IPS-18a (cell line): ENCODE measurements at regions not wholly inside any gene's neighbourhood (a gene's known extent, or its start where the extent isn't known, plus 50 kb on each side); places are given as distances from the start of the nearest gene placed in this dataset.

Experiments
- H3K27ac ChIP-seq: one replicate; pipeline ENCODE4 v1.5.1; 2013; ENCODE audit warnings: low read length
- H3K27me3 ChIP-seq: one replicate; pipeline ENCODE4 v1.6.1; 2013; ENCODE audit warnings: mild to moderate bottlenecking, low read length; ENCODE audit not compliant: control insufficient read depth, insufficient read depth
- H3K36me3 ChIP-seq: one replicate; pipeline ENCODE4 v1.6.1; 2013; ENCODE audit warnings: low read depth, low read length; ENCODE audit not compliant: control insufficient read depth
- H3K4me1 ChIP-seq: one replicate; pipeline ENCODE4 v1.6.1; 2013; ENCODE audit warnings: low read depth, low read length; ENCODE audit not compliant: control insufficient read depth
- H3K4me3 ChIP-seq: one replicate; pipeline ENCODE4 v1.5.1; 2013; ENCODE audit warnings: low read length
- H3K9ac ChIP-seq: one replicate; pipeline ENCODE4 v1.6.1; 2013; ENCODE audit warnings: mild to moderate bottlenecking, low read length, moderate library complexity
- H3K9me3 ChIP-seq: one replicate; pipeline ENCODE4 v1.6.1; 2013; ENCODE audit warnings: low read depth, low read length; ENCODE audit not compliant: control insufficient read depth

- no peaks in the 10 kb centered on the region for H3K27me3 ChIP-seq
Measured at GRCh38 chr10:62721687-62722086, 82.8 kb upstream of the ADO start.

DNA sequence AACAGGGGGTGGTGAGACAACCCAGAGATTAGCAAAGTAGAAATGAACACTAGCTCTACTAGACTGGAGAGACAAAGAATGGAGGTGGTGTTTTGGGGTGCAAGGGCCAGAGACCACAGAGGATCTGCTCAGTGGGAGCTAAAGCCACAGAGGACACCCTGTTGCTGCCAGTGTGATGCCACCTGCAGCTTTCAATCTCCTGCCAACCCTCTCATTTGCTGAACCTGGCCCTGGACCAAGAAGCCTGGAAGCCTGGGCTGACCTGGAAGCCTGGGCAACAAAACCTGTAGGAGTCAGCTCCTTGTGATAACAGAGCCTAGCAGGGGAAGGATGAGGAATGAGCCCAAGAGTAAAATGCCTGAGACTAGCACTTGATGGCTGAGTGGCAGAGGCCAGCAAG is 81.1 kb upstream of the ADO start:
- Histone ChIP-seq H3K9ac (no peak overlapping the region), H3K4me3 (no peak overlapping the region), H3K4me1 (no peaks in the 10 kb centered on the region), H3K27ac (no peak overlapping the region), H3K27me3 (no peaks in the 10 kb centered on the region), H3K36me3 (no peaks in the 10 kb centered on the region), H3K9me3 (no peaks in the 10 kb centered on the region)

More at GRCh38 chr10:62721687-62722086, 82.8 kb upstream of the ADO start:
- no peaks in the 10 kb centered on the region for H3K36me3 ChIP-seq
- H3K9me3 ChIP-seq: no peaks in the 10 kb centered on the region
- H3K4me3 ChIP-seq: no peak overlapping the region
- no peak overlapping the region for H3K9ac ChIP-seq
- no peaks in the 10 kb centered on the region for H3K4me1 ChIP-seq
- no peak overlapping the region for H3K27ac ChIP-seq

DNA sequence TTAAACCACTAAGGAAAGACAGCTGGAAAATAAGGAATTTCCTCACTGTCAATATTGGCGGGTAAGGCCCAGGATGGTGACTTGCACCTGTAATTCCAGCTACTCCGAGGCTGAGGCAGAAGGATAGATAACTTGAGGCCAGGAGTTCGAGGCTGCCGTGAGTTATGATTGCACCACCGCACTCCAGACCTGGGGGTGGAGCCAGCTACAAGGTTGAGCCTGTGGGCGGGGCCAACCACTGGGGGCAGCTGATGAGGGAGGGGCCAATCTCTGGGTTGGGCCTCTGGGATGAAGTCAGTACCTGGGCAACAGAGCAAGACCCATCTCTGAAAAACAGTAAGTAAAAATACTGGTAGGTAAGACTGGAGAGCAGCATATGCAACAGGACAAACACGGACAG is 80.1 kb upstream of the ADO start:
- no peaks in the 10 kb centered on the region for H3K36me3 ChIP-seq
- H3K4me1 ChIP-seq: no peaks in the 10 kb centered on the region
- H3K27ac ChIP-seq: no peak overlapping the region
- no peaks in the 10 kb centered on the region for H3K27me3 ChIP-seq
- H3K4me3 ChIP-seq: no peak overlapping the region
- no peaks in the 10 kb centered on the region for H3K9me3 ChIP-seq
- no peak overlapping the region for H3K9ac ChIP-seq

GRCh38 chr10:62726142-62726541 is 78.4 kb upstream of the ADO start:
- H3K4me1 ChIP-seq: no peaks in the 10 kb centered on the region
- no peaks in the 10 kb centered on the region for H3K27me3 ChIP-seq

DNA sequence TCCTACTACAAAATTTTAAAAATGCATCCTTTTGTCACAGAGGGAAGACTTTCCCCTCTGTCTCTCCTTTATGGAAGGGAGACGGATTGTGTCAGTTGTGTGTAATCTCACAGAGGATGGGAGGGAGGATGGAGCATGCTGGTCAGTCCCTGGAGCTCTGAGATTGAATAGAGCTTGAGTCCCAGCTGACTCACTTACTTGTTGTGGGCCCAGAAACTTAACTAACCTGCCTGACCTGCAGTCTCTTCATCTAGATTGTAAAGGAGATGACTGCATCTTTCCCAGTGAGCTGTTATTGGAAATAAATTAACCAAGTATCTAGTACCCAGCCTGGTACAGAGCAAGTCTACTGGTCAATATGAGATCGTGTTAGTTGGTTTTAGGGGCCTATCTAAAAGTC is 77.9 kb upstream of the ADO start:
- no peak overlapping the region for H3K4me3 ChIP-seq
- no peaks in the 10 kb centered on the region for H3K9me3 ChIP-seq
- H3K27ac ChIP-seq: no peak overlapping the region
- no peaks in the 10 kb centered on the region for H3K4me1 ChIP-seq
- H3K36me3 ChIP-seq: no peaks in the 10 kb centered on the region
- H3K27me3 ChIP-seq: no peaks in the 10 kb centered on the region
- H3K9ac ChIP-seq: no peak overlapping the region

More at GRCh38 chr10:62726142-62726541, 78.4 kb upstream of the ADO start:
- no peak overlapping the region for H3K9ac ChIP-seq
- H3K27ac ChIP-seq: no peak overlapping the region
- no peaks in the 10 kb centered on the region for H3K9me3 ChIP-seq
- no peak overlapping the region for H3K4me3 ChIP-seq
- H3K36me3 ChIP-seq: no peaks in the 10 kb centered on the region

DNA sequence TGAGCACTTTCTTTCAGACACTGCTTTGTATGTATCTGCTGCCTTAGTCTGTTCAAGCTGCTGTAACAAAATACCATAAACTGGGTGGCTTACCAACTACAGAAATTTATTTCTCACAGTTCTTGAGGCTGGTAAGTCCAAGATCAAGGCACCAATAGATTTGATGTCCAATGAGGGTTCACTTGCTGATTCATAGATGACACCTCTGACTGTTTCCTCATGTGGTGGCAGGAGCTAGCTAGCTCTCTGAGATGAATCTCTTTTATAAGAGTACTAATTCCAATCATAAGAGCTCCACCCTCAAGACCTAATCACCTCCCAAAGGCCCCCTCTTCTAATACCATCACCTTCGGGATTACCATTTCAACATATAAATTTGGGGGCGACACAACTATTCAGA is 76.6 kb upstream of the ADO start:
- Histone ChIP-seq H3K27me3 (no peaks in the 10 kb centered on the region), H3K36me3 (no peaks in the 10 kb centered on the region), H3K4me1 (no peaks in the 10 kb centered on the region), H3K27ac (no peak overlapping the region), H3K9ac (no peak overlapping the region), H3K4me3 (no peak overlapping the region), H3K9me3 (no peaks in the 10 kb centered on the region)

GRCh38 chr10:62728479-62728878 is 76.0 kb upstream of the ADO start:
- Histone ChIP-seq H3K9me3 (no peaks in the 10 kb centered on the region), H3K4me3 (no peak overlapping the region), H3K9ac (no peak overlapping the region), H3K4me1 (no peaks in the 10 kb centered on the region), H3K27me3 (no peaks in the 10 kb centered on the region), H3K36me3 (no peaks in the 10 kb centered on the region), H3K27ac (no peak overlapping the region)

DNA sequence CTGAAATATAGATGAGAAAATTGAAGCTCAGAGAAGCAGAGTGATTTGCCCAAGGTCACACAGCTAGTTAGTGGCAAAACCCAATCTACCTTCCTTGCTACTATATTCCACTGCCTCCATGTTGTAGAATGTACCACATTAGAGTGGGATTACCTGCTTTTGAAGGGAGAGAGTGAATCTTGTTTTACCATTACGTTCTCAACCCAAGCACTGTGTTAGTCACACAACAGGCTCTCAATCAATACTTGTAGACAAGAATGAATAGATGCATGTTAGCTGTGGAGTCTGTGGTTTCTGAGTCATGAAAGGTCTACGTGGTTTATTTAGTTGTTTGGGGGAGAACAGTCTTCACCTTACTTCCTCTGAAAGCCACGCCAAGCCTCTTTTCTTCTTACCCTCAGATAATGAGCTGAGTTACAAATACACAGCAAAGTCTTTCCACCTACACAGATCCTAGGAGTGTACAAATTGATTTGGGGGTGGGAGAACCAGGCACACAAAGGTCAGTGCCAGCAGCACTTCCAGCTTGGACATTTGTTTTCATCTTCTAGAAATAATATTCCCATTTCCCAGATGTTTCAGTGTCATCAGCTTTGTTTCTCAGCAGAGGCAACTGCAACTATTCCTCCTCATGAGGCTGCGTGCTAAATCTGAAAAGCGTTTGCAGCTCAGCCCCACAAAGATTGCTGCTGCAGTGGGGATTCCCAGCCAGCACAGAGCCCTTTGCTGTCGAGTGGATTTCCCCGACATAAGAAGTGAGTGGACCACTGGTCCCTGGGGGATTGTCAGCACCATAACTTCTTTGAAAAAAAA is 71.5 kb upstream of the ADO start:
- H3K9ac ChIP-seq: no peak overlapping the region
- no peaks in the 10 kb centered on the region for H3K4me1 ChIP-seq
- H3K27me3 ChIP-seq: no peaks in the 10 kb centered on the region
- H3K27ac ChIP-seq: no peak overlapping the region
- no peaks in the 10 kb centered on the region for H3K36me3 ChIP-seq
- no peak overlapping the region for H3K4me3 ChIP-seq
- H3K9me3 ChIP-seq: no peaks in the 10 kb centered on the region

GRCh38 chr10:62733654-62734293 is 70.7 kb upstream of the ADO start:
- Histone ChIP-seq H3K4me1 (no peaks in the 10 kb centered on the region), H3K27ac (no peak overlapping the region), H3K9me3 (no peaks in the 10 kb centered on the region), H3K4me3 (no peak overlapping the region), H3K27me3 (no peaks in the 10 kb centered on the region), H3K36me3 (no peaks in the 10 kb centered on the region), H3K9ac (no peak overlapping the region)

DNA sequence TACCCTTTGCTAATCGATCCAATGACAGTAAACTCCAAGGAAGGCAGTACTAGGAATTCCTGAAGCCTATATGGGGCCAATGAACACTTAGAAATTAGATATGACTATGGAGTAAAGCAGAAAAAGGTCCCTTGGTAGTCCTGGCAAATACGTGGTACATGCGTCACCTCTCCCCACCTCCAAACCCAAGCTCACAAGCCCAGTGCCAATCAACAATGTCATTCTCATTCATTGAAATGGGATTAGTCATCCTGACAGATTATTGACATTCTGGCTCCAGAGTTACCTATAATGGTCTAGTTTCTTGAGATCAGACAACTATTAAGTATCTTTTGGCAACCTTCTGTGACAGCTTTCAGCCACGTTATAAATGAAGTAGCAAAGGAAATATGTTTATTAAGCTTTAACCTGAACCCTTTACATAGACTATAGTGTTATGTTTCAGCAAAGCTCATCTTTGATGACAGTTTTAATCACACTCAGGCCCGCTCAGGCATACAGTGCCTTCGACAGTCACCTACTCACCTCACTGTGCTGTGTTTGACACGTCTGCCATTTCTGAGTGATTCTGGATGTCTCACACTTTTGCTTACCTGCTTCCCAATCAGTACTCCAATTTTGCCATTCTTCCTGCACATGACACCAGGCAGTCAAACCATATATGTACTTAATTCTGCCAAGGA is 69.6 kb upstream of the ADO start:
- H3K4me1 ChIP-seq: no peaks in the 10 kb centered on the region
- H3K27me3 ChIP-seq: no peaks in the 10 kb centered on the region
- H3K27ac ChIP-seq: no peak overlapping the region
- H3K36me3 ChIP-seq: no peaks in the 10 kb centered on the region
- H3K4me3 ChIP-seq: no peak overlapping the region
- H3K9ac ChIP-seq: no peak overlapping the region
- H3K9me3 ChIP-seq: no peaks in the 10 kb centered on the region

- Histone ChIP-seq H3K27ac (no peak overlapping the region), H3K4me3 (no peak overlapping the region)
Measured at GRCh38 chr10:62735464-62736167, 68.9 kb upstream of the ADO start.

More at GRCh38 chr10:62735464-62736167, 68.9 kb upstream of the ADO start:
- Histone ChIP-seq H3K9ac (no peak overlapping the region), H3K27me3 (no peaks in the 10 kb centered on the region), H3K4me1 (no peaks in the 10 kb centered on the region), H3K36me3 (no peaks in the 10 kb centered on the region), H3K9me3 (no peaks in the 10 kb centered on the region)
